ENCODE measurements at regions not wholly inside any gene's neighbourhood (a gene's known extent, or its start where the extent isn't known, plus 50 kb on each side); places are given as distances from the start of the nearest gene placed in this dataset.

DNA sequence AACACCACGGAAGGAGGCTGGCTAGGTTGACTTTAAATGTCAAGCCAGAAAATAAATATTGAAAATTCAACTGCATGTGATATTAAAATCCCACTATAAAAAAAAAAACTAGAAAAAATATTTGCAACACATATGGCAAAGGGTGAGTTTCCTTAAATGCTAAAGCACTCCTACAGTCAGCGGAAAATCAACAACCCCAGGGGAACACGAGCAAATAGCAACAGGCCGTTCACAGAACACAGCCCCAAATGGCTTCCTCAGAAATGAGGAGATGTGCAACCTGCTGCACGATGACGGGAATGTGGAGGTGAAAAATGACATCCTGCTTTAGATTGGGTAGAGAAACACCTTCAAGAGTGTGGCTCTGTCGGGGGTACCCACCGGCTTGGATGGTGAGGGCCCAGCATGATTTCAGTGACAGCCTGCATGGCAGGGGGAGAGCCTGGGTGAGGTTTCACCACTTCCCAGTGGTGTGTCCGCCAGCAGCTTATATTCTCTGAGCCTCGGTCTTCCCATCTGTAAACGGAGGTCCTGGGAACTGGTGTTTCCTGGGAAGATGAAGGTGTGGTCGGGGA is 157.9 kb upstream of the GLI2 start:
- Histone ChIP-seq H2AFZ (ENCODE audit: low read length) (no peak overlapping the region), H3K79me2 (ENCODE audit: low read length) (no peaks in the 10 kb centered on the region), H3K4me3 (ENCODE audit: low read length) (no peak overlapping the region), H3K27ac (ENCODE audit: low read length) (no peak overlapping the region), H3K9me3 (ENCODE audit: low read length) (no peaks in the 10 kb centered on the region), H3K27me3 (ENCODE audit: low read length) (no peaks in the 10 kb centered on the region), H3K4me1 (ENCODE audit: insufficient read depth, low read length) (no peaks in the 10 kb centered on the region), H3K36me3 (ENCODE audit: low read depth, low read length) (no peaks in the 10 kb centered on the region), H3K4me2 (ENCODE audit: low read length) (no peak overlapping the region), H3K9me2 (replicated peaks; ENCODE audit: low read length) (no peaks in the 10 kb centered on the region), H3F3A (ENCODE audit: low read length, unreplicated experiment) (no peaks in the 10 kb centered on the region), H3K9ac (ENCODE audit: low read length) (no peak overlapping the region), H4K20me1 (ENCODE audit: low read length) (no peaks in the 10 kb centered on the region)
- TF ChIP-seq EZH2 (IDR thresholded peaks at IDR 0.05; ENCODE audit: low read length, unreplicated experiment): no peak
- ATAC-seq: no peak
- POLR2A ChIA-PET (ENCODE audit: unreplicated experiment): no interaction called here
- CTCF ChIA-PET: no interaction called here
- intact Hi-C loops (cut with micrococcal nuclease): no loop called here
- DNase-seq: no peak
- no TSS peak for BruUV-seq (replicated peaks)

DNA sequence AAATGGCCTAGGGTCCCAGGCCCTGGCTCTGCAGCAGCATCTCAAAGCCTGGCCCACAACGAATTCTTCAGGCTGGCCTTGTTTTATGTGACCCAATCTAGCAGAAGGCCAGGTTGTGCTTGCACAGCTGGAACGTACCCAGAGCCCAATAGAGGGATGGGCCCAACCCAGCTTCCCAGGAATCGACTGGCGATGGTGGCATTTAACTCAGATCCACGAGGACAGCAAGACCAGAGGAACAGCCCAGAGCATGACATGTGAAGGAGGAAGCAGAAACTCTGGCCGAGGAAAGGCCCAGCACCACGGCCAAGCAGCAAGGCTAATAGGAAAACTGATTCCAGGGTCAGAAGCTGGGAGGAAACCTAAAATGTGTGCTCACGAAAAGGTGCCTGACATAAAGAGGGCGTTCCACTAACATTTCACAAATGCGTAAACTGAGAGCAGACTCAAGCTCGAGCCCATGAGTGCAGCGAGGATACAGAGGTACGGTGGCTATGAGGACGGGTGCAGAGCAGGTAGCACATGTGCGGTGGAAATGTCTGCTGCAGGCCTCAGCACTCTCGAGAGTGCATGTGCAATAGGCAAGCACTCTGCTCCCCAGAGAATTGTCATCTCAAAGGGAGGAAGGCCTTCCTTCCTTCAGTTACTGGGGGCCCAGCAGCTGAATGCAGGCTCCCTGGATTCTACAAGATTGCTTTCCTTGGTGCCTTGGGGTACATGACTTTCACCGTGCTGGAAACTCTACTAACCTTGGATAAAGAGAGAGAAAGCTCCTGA is 156.9 kb upstream of the GLI2 start:
- Histone ChIP-seq H3K9ac (ENCODE audit: low read length) (no peak overlapping the region), H3K9me3 (ENCODE audit: low read length) (no peaks in the 10 kb centered on the region), H3K36me3 (ENCODE audit: low read depth, low read length) (no peaks in the 10 kb centered on the region), H3K4me3 (ENCODE audit: low read length) (no peak overlapping the region), H3K79me2 (ENCODE audit: low read length) (no peaks in the 10 kb centered on the region), H2AFZ (ENCODE audit: low read length) (no peak overlapping the region), H3K4me2 (ENCODE audit: low read length) (no peak overlapping the region), H3F3A (ENCODE audit: low read length, unreplicated experiment) (no peaks in the 10 kb centered on the region), H4K20me1 (ENCODE audit: low read length) (no peaks in the 10 kb centered on the region), H3K27ac (ENCODE audit: low read length) (no peak overlapping the region), H3K4me1 (ENCODE audit: insufficient read depth, low read length) (no peaks in the 10 kb centered on the region), H3K9me2 (replicated peaks; ENCODE audit: low read length) (no peaks in the 10 kb centered on the region), H3K27me3 (ENCODE audit: low read length) (no peaks in the 10 kb centered on the region)
- POLR2A ChIA-PET (ENCODE audit: unreplicated experiment): no interaction called here
- intact Hi-C loops (cut with micrococcal nuclease): no loop called here
- DNase-seq (no peak), ATAC-seq (no peak)
- no TSS peak for BruUV-seq (replicated peaks)
- CTCF ChIA-PET: no interaction called here
- TF ChIP-seq EZH2phosphoT487 (IDR thresholded peaks at IDR 0.05; ENCODE audit: borderline replicate concordance, low read length): no peak
- no peak for TF ChIP-seq EZH2 (IDR thresholded peaks at IDR 0.05; ENCODE audit: low read length, unreplicated experiment)
- TF ChIP-seq CTCF (conservative IDR thresholded peaks at IDR 0.05; ENCODE audit: low read depth, low read length): no peak

GRCh38 chr2:120579916-120580685 is 155.6 kb upstream of the GLI2 start:
- no peak overlapping the region for H3K27ac ChIP-seq (ENCODE audit: low read length)
- no peaks in the 10 kb centered on the region for H4K20me1 ChIP-seq (ENCODE audit: low read length)
- DNase-seq (no peak), ATAC-seq (no peak)
- H3K9me2 ChIP-seq (replicated peaks; ENCODE audit: low read length): no peaks in the 10 kb centered on the region
- no TSS peak for BruUV-seq (replicated peaks)
- intact Hi-C loops (cut with micrococcal nuclease): no loop called here
- no peaks in the 10 kb centered on the region for H3K27me3 ChIP-seq (ENCODE audit: low read length)
- TF ChIP-seq EZH2phosphoT487 (IDR thresholded peaks at IDR 0.05; ENCODE audit: borderline replicate concordance, low read length) (no peak), EZH2 (IDR thresholded peaks at IDR 0.05; ENCODE audit: low read length, unreplicated experiment) (no peak), CTCF (conservative IDR thresholded peaks at IDR 0.05; ENCODE audit: low read depth, low read length) (no peak)
- H3F3A ChIP-seq (ENCODE audit: low read length, unreplicated experiment): no peaks in the 10 kb centered on the region
- no peak overlapping the region for H3K4me3 ChIP-seq (ENCODE audit: low read length)
- CTCF ChIA-PET: no interaction called here
- no peaks in the 10 kb centered on the region for H3K79me2 ChIP-seq (ENCODE audit: low read length)
- no peak overlapping the region for H3K4me2 ChIP-seq (ENCODE audit: low read length)
- H3K9me3 ChIP-seq (ENCODE audit: low read length): no peaks in the 10 kb centered on the region
- no peaks in the 10 kb centered on the region for H3K36me3 ChIP-seq (ENCODE audit: low read depth, low read length)
- no peaks in the 10 kb centered on the region for H3K4me1 ChIP-seq (ENCODE audit: insufficient read depth, low read length)
- POLR2A ChIA-PET (ENCODE audit: unreplicated experiment): interaction anchor here (0.5 kb wide), 1 partner anchor 495 kb away, joined by 3 read pairs; no protein-coding TSS in a partner anchor
- no peak overlapping the region for H2AFZ ChIP-seq (ENCODE audit: low read length)
- H3K9ac ChIP-seq (ENCODE audit: low read length): no peak overlapping the region

All from PC-3 (cell line).